ENCODE measurements at regions not wholly inside any gene's neighbourhood (a gene's known extent, or its start where the extent isn't known, plus 50 kb on each side); places are given as distances from the start of the nearest gene placed in this dataset.
"Not testable (repeated sequence)": the region's sequence is repeated elsewhere in the genome, so short reads cannot be mapped to it uniquely, and the experiment has no call there.

DNA sequence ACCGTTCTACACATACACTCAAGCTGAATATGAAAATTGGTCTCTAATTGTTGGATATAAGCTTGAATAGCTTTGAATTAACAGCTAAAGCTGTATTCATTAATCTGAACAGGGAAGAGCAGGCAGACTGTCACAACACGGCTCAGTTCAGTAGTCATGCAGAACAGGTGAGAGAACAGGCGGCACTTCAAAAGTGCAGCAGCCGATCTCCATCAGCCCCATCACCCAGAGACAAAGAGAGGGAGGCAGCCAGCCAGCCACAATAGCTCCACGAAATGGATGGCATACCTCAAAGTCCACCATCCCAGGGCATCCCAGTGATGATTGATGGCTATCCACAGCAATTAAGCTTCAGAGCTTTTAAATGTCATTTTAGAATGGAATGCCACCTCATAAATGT is 419.2 kb downstream of the OLFM4 start:
- no peak overlapping the region for H3K4me3 ChIP-seq (ENCODE audit: low read depth, low read length)
- DNase-seq (ENCODE audit: low read depth) = no peak
- TF ChIP-seq, protein P1, sequence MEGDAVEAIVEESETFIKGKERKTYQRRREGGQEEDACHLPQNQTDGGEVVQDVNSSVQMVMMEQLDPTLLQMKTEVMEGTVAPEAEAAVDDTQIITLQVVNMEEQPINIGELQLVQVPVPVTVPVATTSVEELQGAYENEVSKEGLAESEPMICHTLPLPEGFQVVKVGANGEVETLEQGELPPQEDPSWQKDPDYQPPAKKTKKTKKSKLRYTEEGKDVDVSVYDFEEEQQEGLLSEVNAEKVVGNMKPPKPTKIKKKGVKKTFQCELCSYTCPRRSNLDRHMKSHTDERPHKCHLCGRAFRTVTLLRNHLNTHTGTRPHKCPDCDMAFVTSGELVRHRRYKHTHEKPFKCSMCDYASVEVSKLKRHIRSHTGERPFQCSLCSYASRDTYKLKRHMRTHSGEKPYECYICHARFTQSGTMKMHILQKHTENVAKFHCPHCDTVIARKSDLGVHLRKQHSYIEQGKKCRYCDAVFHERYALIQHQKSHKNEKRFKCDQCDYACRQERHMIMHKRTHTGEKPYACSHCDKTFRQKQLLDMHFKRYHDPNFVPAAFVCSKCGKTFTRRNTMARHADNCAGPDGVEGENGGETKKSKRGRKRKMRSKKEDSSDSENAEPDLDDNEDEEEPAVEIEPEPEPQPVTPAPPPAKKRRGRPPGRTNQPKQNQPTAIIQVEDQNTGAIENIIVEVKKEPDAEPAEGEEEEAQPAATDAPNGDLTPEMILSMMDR (IDR thresholded peaks at IDR 0.05; ENCODE audit: insufficient read depth, low read length, severe bottlenecking) = no peak
- H3K36me3 ChIP-seq (ENCODE audit: control insufficient read depth, insufficient read depth, low read length) = no peaks in the 10 kb centered on the region
- no peak for FAIRE-seq
- H3K27me3 ChIP-seq (ENCODE audit: control insufficient read depth, insufficient read depth, low read length) = no peaks in the 10 kb centered on the region

DNA sequence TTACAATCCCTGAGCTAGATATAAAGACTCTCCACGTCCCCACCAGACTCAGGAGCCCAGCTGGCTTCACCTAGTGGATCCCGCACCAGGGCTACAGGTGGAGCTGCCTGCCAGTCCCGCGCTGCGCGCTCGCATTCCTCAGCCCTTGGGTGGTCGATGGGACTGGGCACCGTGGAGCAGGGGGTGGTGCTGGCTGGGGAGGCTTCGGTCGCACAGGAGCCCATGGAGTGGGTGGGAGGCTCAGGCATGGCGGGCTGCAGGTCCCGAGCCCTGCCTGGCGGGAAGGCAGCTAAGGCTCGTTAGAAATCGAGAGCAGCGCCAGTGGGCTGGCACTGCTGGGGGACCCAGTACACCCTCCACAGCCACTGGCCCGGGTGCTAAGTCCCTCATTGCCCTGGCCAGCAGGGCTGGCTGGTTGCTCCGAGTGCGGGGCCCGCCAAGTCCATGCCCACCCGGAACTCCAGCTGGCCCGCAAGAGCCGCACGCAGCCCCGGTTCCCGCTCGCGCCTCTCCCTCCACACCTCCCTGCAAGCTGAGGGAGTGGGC is 423.7 kb downstream of the OLFM4 start:
- not testable (repeated sequence) for FAIRE-seq; H3K27me3 ChIP-seq (ENCODE audit: control insufficient read depth, insufficient read depth, low read length); DNase-seq (ENCODE audit: low read depth); H3K36me3 ChIP-seq (ENCODE audit: control insufficient read depth, insufficient read depth, low read length); H3K4me3 ChIP-seq (ENCODE audit: low read depth, low read length)

DNA sequence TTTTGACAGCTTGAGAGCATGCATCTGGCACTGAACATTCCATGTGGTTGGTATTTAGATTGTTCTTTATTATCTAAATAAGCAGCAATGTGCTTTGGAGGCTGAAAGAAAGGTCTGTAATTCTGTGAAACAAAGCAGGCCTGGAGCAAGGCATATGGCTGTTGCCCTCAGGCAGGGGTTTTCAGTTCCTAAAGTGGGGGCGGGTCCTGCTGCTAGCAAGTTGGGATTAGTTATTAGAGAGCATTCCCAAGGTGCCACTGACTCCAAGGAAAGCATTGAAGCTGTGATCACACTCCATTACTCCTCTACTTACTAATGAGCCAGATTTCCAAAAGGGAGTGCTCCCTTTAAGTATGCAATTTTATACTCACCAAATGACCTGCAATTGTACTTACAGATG is 432.2 kb downstream of the OLFM4 start:
- Histone ChIP-seq H3K36me3 (ENCODE audit: control insufficient read depth, insufficient read depth, low read length) (no peaks in the 10 kb centered on the region), H3K27me3 (ENCODE audit: control insufficient read depth, insufficient read depth, low read length) (no peaks in the 10 kb centered on the region)
- FAIRE-seq = no peak

DNA sequence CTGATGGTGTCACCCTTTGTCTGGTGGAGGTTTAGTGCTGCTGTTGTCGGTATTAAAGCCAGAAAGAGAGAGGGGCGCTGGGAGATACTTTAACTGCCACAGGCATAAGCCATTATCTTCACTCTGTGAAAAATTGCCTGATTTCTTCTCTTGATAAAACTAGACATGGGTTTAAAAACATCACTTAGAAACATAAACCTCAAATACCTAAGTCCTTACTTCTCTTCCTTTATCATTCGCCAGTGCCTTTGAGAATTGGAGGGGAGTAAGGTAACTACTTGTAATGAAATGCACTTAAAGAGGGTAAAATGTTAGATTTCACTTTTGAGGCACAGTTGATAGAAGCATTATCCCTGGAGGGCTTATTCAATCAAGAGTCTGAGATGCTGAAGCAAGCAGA is 434.5 kb downstream of the OLFM4 start:
- Histone ChIP-seq H3K27me3 (ENCODE audit: control insufficient read depth, insufficient read depth, low read length) (no peaks in the 10 kb centered on the region), H3K36me3 (ENCODE audit: control insufficient read depth, insufficient read depth, low read length) (no peaks in the 10 kb centered on the region), H3K4me3 (ENCODE audit: low read depth, low read length) (no peak overlapping the region)
- FAIRE-seq = no peak
- no peak for DNase-seq (ENCODE audit: low read depth)
- TF ChIP-seq, protein P1 (IDR thresholded peaks at IDR 0.05; ENCODE audit: insufficient read depth, low read length, severe bottlenecking) = no peak

More for the DNA sequence above, 432.2 kb downstream of the OLFM4 start:
- DNase-seq (ENCODE audit: low read depth) = no peak
- TF ChIP-seq, protein P1 (IDR thresholded peaks at IDR 0.05; ENCODE audit: insufficient read depth, low read length, severe bottlenecking) = no peak
- H3K4me3 ChIP-seq (ENCODE audit: low read depth, low read length) = no peak overlapping the region

DNA sequence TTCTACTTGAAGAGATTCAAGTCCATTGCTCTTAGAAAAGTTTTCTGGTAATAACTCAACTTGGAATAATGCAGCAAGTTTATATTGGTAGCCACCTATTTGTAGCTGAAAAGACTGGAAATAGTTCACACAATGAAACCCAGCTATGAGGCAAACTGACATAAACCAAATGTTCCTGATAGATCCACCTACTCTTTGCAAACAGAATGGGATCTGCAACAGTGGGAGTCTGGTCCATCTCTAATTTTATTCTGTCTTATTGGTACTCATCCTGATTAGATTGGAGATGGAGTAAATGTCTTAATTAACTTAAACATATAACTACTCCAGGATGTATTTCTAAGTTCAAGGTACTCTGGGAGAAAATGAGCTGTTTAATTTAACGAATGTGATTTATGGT is 438.0 kb downstream of the OLFM4 start:
- no peak for FAIRE-seq
- Histone ChIP-seq H3K27me3 (ENCODE audit: control insufficient read depth, insufficient read depth, low read length) (no peaks in the 10 kb centered on the region), H3K4me3 (ENCODE audit: low read depth, low read length) (no peak overlapping the region), H3K36me3 (ENCODE audit: control insufficient read depth, insufficient read depth, low read length) (no peaks in the 10 kb centered on the region)
- no peak for DNase-seq (ENCODE audit: low read depth)
- TF ChIP-seq, protein P1 (IDR thresholded peaks at IDR 0.05; ENCODE audit: insufficient read depth, low read length, severe bottlenecking) = no peak

GRCh38 chr13:53473397-53473796 is 444.8 kb downstream of the OLFM4 start:
- FAIRE-seq (no peak), DNase-seq (ENCODE audit: low read depth) (no peak)
- H3K27me3 ChIP-seq (ENCODE audit: control insufficient read depth, insufficient read depth, low read length) = no peaks in the 10 kb centered on the region
- H3K36me3 ChIP-seq (ENCODE audit: control insufficient read depth, insufficient read depth, low read length) = no peaks in the 10 kb centered on the region
- TF ChIP-seq, protein P1 (IDR thresholded peaks at IDR 0.05; ENCODE audit: insufficient read depth, low read length, severe bottlenecking) = no peak
- no peak overlapping the region for H3K4me3 ChIP-seq (ENCODE audit: low read depth, low read length)

All from bronchial epithelial cell (primary cell).